T-helper 1 cell (primary cell): ENCODE measurements at regions not wholly inside any gene's neighbourhood (a gene's known extent, or its start where the extent isn't known, plus 50 kb on each side); places are given as distances from the start of the nearest gene placed in this dataset.
"Not testable (repeated sequence)": the region's sequence is repeated elsewhere in the genome, so short reads cannot be mapped to it uniquely, and the experiment has no call there.

ENCODE experiments used
- DNase-seq, 5 donors: peaks; one replicate each; pipeline ENCODE4 v3.0.0-alpha.2; 2012 to 2020

GRCh38 chr10:36764823-36765222, 360.6 kb upstream of the ANKRD30A start:
- DNase-seq = no peak

DNA sequence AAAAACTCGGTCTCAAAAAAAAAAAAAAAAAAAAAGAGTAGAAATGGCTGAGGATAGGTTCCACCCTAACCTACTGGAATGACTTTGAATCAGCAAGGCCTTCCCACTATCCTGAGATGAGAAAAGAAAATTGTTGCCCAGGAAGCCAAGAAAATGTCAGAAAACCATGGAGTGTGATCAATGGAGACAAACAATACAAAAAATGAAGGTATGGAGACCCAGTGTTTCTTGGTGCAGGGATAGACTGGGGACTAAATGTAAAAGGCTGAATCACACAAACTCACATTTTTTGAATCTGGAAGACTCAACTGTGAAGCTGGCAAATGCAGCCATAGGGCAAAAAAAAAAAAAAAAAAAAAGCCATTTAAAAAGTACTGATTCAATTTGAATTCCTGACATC, 364.3 kb upstream of the ANKRD30A start:
- DNase-seq = no peak

GRCh38 chr10:36759141-36759805, 366.1 kb upstream of the ANKRD30A start:
- no peak for DNase-seq

GRCh38 chr10:36748128-36748871, 377.1 kb upstream of the ANKRD30A start:
- no peak for DNase-seq

DNA sequence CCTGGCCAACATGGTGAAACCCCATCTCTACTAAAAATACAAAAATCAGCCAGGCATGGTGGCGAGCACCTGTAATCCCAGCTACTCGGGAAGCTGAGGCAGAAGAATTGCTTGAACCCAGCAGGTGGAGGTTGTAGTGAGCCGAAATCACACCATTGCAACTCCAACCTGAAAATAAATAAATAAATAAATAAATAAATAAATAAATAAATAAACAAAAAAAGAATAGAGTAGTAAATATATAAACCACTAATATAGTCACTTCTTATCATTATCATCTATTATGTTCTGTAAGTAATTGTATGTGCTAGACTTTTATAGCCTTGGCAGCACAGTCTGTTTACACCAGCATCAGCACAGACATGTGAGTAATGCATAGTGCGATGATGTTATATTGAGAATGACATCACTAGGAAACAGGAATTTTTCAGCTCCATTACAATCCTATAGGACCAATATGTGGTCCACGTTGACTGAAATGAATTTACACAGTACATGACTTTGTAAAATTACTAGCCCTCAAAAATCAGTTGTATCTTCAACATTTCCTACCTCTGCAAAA, 385.4 kb upstream of the ANKRD30A start:
- DNase-seq = no peak

DNA sequence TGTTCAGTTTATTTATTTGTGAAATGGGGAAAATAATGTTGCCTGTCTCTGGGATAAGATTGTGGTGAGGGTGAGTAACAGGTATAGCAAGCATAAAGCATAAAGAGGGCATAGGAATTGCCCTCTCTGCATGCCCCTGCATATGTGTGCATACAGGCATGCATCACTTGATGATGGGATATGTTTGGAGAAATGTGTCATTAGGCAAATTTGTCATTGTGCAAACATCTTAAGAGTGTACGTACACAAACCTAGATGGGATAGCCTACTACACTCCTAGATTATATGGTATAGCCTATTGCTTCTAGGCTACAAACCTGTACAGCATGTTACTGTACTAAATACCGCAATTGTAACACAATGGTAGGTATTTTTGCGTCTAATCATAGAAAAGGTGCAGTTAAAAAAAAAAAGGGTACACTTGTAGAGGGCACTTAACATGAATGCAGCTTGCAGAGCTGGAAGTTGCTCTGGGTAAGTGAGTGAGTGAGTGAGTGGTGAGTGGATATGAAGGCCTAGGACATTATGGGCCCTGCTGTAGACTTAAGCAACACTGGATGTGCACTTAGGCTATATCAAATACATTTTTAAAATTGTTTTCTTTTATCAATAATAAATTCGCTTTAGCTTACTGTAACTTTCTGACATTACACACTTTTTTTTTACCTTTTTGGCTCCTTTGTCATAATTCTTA, 386.5 kb upstream of the ANKRD30A start:
- no peak for DNase-seq

- no peak for DNase-seq
Observed at GRCh38 chr10:36736311-36736710, 389.1 kb upstream of the ANKRD30A start.

GRCh38 chr10:36734590-36734989, 390.8 kb upstream of the ANKRD30A start:
- DNase-seq = not testable (repeated sequence)

DNA sequence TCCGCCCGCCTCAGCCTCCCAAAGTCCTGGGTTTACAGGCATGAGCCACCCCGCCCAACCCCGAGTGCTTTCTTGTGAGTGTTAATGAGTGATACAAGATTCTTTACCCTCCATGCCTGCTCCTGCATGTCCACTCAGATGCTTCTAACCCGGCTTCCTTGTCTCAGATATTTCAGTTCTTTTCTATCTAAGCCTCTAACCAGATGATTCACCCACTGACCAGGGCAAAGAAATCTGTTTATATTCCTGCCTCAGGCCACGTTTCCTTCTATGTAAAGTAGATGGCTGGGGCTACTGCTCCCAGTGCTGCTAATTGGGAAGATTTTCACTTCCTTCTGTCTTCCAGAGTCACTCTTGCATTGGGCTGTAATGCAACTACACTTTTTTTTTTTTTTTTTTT, 395.1 kb upstream of the ANKRD30A start:
- DNase-seq = no peak

DNA sequence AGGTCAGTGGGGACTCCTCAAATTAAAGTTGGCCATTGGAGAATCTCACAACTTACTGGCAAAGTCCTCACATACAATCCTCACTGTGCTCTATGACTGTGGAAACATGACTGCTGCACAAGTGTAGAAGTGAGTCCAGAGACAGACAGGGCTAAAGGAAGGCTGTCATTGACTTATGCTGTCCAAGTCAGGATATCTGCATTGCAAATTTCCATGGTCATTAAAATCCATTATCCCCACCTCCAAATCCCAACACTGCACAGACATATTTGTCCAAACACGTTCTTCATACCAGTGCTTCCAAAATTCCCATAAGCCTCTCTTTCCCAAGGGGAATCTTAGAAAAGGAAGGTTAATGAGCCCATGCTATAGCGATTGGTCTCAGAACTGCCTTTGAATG, 396.8 kb upstream of the ANKRD30A start:
- no peak for DNase-seq

- DNase-seq = no peak
Observed at GRCh38 chr10:36725581-36726520, 399.5 kb upstream of the ANKRD30A start.

GRCh38 chr10:36722777-36723176, 402.6 kb upstream of the ANKRD30A start:
- no peak for DNase-seq

DNA sequence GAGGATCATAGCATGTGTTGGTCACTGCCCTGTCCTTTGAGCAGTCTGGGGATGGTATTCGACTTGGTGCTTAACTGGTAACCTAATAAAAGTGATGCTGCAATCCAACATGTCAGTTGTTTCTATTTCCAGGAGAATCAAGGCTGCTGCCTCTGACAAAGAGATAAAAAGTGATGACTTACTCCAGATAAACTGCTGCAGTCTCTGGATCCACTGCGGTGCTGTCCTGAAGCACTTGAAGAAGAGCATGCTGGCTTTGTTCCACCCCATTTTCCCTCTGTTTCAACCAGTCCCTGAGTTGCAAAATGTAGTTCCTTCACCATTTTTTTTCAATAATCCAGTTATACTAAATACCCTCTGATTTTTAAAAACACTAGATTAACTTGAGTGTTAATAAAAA, 403.5 kb upstream of the ANKRD30A start:
- no peak for DNase-seq

GRCh38 chr10:36720895-36721294, 404.5 kb upstream of the ANKRD30A start:
- DNase-seq = no peak

GRCh38 chr10:36717118-36717517, 408.3 kb upstream of the ANKRD30A start:
- no peak for DNase-seq

DNA sequence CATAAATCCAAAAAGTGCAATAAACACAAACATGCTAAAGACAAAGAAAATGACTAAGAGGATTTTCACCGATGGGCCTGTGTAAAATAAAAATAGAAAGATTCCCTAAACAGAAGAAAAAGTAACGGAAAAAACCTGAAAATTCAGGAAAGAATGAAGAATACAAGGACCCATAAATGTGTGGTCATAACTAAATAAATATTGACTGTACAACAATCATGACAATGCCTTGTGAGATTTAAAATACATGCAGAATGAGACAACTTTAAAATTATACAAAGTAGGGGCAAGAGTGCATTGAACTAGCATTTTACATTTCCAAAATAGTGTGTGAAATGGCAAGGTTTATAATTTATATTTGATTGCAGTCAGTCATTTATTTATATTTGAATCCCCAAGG, 409.1 kb upstream of the ANKRD30A start:
- DNase-seq = no peak

- no peak for DNase-seq
Observed at GRCh38 chr10:36712695-36713094, 412.7 kb upstream of the ANKRD30A start.

- DNase-seq = no peak
Observed at GRCh38 chr10:36711361-36711760, 414.0 kb upstream of the ANKRD30A start.

- no peak for DNase-seq
Observed at GRCh38 chr10:36704124-36704523, 421.3 kb upstream of the ANKRD30A start.

DNA sequence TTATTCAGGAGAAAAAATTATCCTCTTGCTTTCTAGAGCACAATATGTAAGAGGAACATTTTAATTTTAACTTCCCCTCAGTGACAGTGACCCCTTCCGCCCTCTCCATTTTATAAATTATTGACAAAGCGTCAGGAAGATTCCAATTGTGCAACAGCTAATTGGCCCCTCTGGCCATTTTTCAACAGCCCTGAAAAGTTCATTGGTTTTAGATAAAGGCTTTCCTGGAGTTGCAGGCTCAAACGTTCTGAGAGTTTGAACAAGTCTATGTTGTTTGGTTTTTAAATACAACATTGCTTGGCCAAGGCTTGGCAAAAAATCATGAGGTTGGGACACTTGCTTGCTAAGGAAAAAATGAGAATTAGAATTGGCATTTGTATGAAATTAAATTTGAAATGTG, 422.2 kb upstream of the ANKRD30A start:
- DNase-seq = no peak

DNA sequence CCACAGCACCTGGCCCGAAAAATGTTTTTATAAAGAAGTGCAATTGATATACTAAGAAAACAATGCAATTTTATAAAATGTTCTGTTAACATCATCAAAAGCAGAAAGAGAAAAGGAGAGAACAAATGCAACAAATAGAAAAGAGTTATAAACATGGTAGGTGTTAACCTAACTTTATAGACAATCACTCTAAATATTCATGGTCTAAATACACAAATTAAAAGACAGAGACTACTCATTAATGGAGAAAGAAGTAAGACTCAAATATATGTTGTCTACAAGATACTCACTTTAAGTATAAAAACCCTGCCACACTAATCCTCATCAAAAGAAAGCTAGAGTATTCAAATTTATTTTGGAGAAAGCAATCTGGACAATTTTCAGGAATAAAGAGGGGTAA, 425.3 kb upstream of the ANKRD30A start:
- DNase-seq = no peak

DNA sequence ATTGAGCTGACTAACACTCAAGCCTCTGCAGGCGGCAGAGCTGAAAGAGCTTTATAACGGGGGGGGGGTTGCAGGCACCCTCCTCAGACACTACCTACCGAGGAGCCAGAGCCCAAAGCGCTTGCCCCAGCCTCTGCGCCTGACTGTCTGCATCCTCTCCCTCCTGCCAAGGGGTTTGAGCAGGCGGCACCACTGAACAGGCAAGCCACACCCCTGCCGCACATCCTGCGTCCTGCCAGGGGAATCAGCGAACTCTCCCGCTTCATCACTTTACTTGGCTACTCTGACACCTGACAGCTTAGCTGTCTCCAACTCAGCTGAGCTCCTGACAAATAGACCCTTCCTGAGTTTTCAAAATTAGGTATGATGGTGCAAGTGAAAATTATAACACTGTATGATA, 432.6 kb upstream of the ANKRD30A start:
- no peak for DNase-seq

DNA sequence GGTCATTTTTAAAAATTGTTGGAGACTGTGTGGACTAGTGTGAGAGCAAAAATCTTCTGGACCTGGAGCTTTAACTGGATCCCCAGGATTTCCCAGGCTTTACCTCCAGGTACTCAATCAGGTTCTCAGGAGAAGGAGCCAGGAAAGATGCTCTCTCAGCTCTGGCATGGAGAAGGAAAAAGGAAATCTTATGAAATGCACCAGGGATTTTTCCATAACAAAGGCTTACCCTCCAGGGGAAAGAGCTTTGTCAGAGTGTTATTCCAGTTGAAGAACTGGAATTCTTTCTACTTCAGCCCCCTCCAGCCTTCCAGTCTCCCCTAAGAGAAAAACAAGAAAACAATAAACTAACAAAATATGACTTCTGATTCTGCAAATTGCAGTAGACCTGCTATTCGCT, 436.7 kb upstream of the ANKRD30A start:
- DNase-seq = no peak
